Thyroid gland (tissue), 4 donors: ENCODE measurements at regions not wholly inside any gene's neighbourhood (a gene's known extent, or its start where the extent isn't known, plus 50 kb on each side); places are given as distances from the start of the nearest gene placed in this dataset.

ENCODE experiments used
- DNase-seq, 2 donors: peaks; one replicate each; pipeline ENCODE4 v3.0.0-alpha.2; 2019
- H3K27ac ChIP-seq, 3 donors: fragments of 200-600 bp; sonication (generic); 1 replicate in 2 of 3; 2 replicates in 1 of 3; pipeline ENCODE4 v1.5.1; 2016 to 2019; ENCODE audit warnings: mild to moderate bottlenecking in 1 of 3, moderate library complexity in 1 of 3
- H3K27me3 ChIP-seq: fragments of 200-600 bp; sonication (generic); one replicate; pipeline ENCODE4 v1.5.1; 2019
- H3K36me3 ChIP-seq, 2 donors: fragments of 200-600 bp; sonication (generic); one replicate each; pipeline ENCODE4 v1.5.1; 2016 to 2019
- H3K4me1 ChIP-seq, 2 donors: fragments of 200-600 bp; sonication (generic); one replicate each; pipeline ENCODE4 v1.5.1; 2017 to 2019
- H3K4me3 ChIP-seq, 3 donors: fragments of 200-600 bp; sonication (generic); replicated peaks in 1 of 3; 1 replicate in 2 of 3; 2 replicates in 1 of 3; pipeline ENCODE4 v1.5.1; 2016; ENCODE audit warnings: mild to moderate bottlenecking in 1 of 3
- H3K9me3 ChIP-seq: fragments of 200-600 bp; sonication (generic); one replicate; pipeline ENCODE4 v1.5.1; 2017
- POLR2A ChIP-seq, 2 donors: fragments of 450-650 bp; IDR thresholded peaks; one replicate each; pipeline ENCODE4 v1.6.1; 2017; ENCODE audit warnings: antibody characterized with exemption in 2 of 2, mild to moderate bottlenecking in 2 of 2, moderate library complexity in 1 of 2
- WGBS, 2 donors: methylation state at CpG; one replicate each; pipeline ENCODE4 v1.1.5; 2017; 5-methylcytosine and 5-hydroxymethylcytosine counted together
- intact Hi-C: fragments of 100-400 bp; cut with DNase I; formaldehyde crosslinking; loops from one replicate; pipeline ENCODE4 v1.15.1; 2023
- TF ChIP-seq, protein P1 (sequence below), 6 experiments: fragments of 200-600 bp in 3 of 6; fragments of 450-650 bp in 3 of 6; sonication (generic) in 3 of 6; IDR thresholded peaks; one replicate each; pipeline ENCODE4 v1.5.1; 2016 to 2019; ENCODE audit warnings: antibody characterized with exemption in 6 of 6, mild to moderate bottlenecking in 2 of 6, inconsistent platforms in 1 of 6, moderate library complexity in 1 of 6

DNA sequence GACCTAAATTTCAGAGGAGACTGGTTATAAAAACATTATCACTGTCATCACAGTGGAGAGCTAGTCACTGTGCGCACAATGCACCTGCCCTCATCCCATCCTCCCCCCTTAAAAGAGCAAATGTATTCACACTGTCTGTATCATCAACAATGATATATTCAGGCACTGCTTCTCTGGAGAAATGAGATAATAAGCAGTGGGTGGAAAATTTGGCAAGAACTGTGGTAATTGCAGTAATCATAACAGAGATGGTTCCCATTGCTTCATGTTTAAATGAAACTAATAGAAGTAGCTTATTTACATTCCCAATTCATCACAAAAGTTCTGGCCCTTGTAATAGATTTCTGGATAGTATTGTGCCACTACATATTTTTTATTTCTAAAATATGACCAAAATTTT, 867.4 kb upstream of the ADGRL2 start:
- no peak for DNase-seq
- Histone ChIP-seq H3K27me3 (no peaks in the 10 kb centered on the region), H3K36me3 (no peaks in the 10 kb centered on the region), H3K4me3 (no peak overlapping the region), H3K9me3 (no peaks in the 10 kb centered on the region), H3K27ac (no peak overlapping the region), H3K4me1 (no peaks in the 10 kb centered on the region)
- WGBS, 2 donors = 86 to 92% methylated on average over 1 of the region's 1 CpG
- TF ChIP-seq, protein P1, sequence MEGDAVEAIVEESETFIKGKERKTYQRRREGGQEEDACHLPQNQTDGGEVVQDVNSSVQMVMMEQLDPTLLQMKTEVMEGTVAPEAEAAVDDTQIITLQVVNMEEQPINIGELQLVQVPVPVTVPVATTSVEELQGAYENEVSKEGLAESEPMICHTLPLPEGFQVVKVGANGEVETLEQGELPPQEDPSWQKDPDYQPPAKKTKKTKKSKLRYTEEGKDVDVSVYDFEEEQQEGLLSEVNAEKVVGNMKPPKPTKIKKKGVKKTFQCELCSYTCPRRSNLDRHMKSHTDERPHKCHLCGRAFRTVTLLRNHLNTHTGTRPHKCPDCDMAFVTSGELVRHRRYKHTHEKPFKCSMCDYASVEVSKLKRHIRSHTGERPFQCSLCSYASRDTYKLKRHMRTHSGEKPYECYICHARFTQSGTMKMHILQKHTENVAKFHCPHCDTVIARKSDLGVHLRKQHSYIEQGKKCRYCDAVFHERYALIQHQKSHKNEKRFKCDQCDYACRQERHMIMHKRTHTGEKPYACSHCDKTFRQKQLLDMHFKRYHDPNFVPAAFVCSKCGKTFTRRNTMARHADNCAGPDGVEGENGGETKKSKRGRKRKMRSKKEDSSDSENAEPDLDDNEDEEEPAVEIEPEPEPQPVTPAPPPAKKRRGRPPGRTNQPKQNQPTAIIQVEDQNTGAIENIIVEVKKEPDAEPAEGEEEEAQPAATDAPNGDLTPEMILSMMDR (IDR thresholded peaks at IDR 0.05) = no peak
- TF ChIP-seq POLR2A (IDR thresholded peaks at IDR 0.05) = no peak
- intact Hi-C loops = no loop called here

DNA sequence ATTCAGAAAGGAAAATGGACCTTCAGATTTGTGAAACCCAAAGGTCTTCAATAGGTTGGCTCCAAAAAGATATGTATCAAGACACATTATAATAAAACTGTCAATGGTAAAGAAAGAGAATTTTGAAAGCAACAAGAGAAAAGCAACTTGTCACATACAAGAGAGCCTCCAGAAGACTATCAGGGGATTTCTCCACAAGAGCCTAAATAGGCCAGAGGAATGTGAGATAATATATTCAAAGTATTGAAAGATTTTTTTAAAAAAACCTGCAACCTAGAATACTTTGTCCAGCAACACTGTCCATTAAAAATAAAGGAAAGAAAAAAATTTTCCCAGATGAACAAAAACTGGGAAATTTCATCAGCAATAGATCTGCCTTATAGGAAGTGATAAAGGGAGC, 869.6 kb upstream of the ADGRL2 start:
- Histone ChIP-seq H3K4me1 (no peaks in the 10 kb centered on the region), H3K4me3 (no peak overlapping the region), H3K9me3 (no peaks in the 10 kb centered on the region), H3K36me3 (no peaks in the 10 kb centered on the region), H3K27me3 (no peaks in the 10 kb centered on the region), H3K27ac (no peak overlapping the region)
- TF ChIP-seq, protein P1 (IDR thresholded peaks at IDR 0.05) = no peak
- no peak for TF ChIP-seq POLR2A (IDR thresholded peaks at IDR 0.05)
- intact Hi-C loops = no loop called here
- no peak for DNase-seq

DNA sequence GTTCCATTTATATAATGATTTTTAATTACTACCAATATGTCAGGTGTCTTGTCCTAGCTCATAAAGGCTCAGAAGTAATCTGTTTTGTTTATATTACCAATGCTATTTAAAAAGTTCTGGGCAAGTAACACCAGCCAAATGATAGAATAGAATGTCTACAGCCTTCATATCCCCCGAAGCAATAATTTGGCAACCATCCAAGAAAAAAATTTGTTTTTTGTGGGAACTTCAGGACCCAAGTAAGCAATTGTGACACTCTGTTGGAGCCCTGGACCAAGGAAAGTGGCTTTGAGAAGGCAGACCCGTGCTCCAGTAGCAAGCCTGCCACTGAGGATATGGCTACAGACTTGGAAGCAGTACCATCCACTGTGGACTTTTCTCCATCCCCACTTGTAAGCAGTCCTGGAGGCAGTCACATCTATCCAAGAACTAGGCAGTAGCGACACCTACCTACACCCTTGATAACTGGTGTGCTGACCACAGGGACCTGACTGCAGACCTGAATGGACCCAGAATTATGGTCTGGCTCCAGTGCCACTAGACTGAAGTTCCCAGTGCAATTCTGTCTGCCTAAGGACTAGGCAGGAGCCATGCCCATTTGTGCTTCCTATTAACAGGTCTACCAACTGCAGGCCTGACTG, 870.7 kb upstream of the ADGRL2 start:
- WGBS, 2 donors = 72 to 75% methylated on average over 3 of the region's 3 CpGs
- intact Hi-C loops = no loop called here
- Histone ChIP-seq H3K9me3 (no peaks in the 10 kb centered on the region), H3K36me3 (no peaks in the 10 kb centered on the region), H3K4me3 (no peak overlapping the region), H3K27me3 (no peaks in the 10 kb centered on the region), H3K4me1 (no peaks in the 10 kb centered on the region), H3K27ac (no peak overlapping the region)
- TF ChIP-seq POLR2A (IDR thresholded peaks at IDR 0.05) = no peak
- TF ChIP-seq, protein P1 (IDR thresholded peaks at IDR 0.05) = no peak
- DNase-seq = no peak

DNA sequence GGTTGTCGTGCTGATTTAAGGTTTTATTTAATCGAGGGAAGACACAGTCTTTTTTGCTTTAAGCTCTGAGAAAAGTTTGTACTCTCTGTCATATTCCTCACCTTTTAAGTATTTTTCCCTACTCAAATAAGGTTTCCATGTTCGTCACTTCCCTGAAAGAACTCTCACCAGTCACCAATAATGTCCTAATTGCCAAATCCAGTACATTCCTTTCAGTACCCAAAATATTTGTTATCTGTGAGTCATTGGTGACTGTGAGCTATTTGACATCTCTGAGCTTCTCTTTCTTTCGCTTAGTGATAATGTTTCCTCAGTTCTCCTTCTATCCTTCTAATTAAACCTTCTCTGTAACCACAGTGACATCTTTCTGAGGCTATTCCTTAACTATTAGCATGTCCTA, 874.2 kb upstream of the ADGRL2 start:
- Histone ChIP-seq H3K4me1 (no peaks in the 10 kb centered on the region), H3K9me3 (no peaks in the 10 kb centered on the region), H3K36me3 (no peaks in the 10 kb centered on the region), H3K27me3 (no peaks in the 10 kb centered on the region), H3K27ac (no peak overlapping the region), H3K4me3 (no peak overlapping the region)
- 86 to 91% methylated on average over 4 of the region's 4 CpGs for WGBS, 2 donors
- intact Hi-C loops = no loop called here
- no peak for TF ChIP-seq POLR2A (IDR thresholded peaks at IDR 0.05)
- TF ChIP-seq, protein P1 (IDR thresholded peaks at IDR 0.05) = no peak
- no peak for DNase-seq

DNA sequence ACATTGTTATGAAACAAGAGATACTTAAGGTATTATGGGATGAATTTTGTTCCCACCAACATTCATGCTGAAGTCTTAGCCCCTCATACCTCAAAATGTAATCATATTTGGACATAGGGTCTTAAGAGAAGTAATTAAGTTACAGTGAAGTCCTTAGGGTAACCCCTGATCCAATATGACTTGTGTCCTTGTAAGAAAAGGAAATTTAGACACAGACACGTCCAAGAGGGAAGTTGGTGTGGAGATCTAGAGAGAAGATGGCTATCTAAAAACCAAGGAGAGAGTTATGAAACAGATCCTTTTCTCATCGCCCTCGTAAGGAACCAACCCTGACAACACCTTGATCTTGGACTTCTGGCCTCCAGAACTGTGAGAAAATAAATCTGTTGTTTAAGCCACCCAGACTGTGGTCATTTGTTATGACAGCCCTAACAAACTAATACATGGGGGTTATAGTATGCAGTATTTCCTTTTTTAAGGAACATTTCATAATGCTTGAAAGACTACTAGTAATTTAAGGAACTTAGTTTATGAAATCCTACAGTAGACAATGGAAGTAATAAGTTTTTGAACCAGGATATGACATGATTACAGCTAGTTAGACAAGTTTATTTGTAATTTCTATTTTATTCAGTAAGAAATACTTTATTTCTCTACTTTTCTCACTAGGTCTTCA, 875.5 kb upstream of the ADGRL2 start:
- Histone ChIP-seq H3K9me3 (no peaks in the 10 kb centered on the region), H3K36me3 (no peaks in the 10 kb centered on the region), H3K27me3 (no peaks in the 10 kb centered on the region), H3K4me3 (no peak overlapping the region), H3K27ac (no peak overlapping the region), H3K4me1 (no peaks in the 10 kb centered on the region)
- intact Hi-C loops = no loop called here
- WGBS, 2 donors = 77 to 81% methylated on average over 3 of the region's 3 CpGs
- DNase-seq = no peak
- TF ChIP-seq POLR2A (IDR thresholded peaks at IDR 0.05) = no peak
- TF ChIP-seq, protein P1 (IDR thresholded peaks at IDR 0.05) = no peak
